NOMO-1 treated with DMSO at 0.1 percent for 48 hours (cell line): ENCODE measurements at regions not wholly inside any gene's neighbourhood (a gene's known extent, or its start where the extent isn't known, plus 50 kb on each side); places are given as distances from the start of the nearest gene placed in this dataset.
"Not testable (repeated sequence)": the region's sequence is repeated elsewhere in the genome, so short reads cannot be mapped to it uniquely, and the experiment has no call there.

Source experiments
- DNase-seq: peaks from one replicate; lab custom pipeline; 2025; ENCODE audit not compliant: unreplicated experiment; lab: John Stamatoyannopoulos, UW

DNA sequence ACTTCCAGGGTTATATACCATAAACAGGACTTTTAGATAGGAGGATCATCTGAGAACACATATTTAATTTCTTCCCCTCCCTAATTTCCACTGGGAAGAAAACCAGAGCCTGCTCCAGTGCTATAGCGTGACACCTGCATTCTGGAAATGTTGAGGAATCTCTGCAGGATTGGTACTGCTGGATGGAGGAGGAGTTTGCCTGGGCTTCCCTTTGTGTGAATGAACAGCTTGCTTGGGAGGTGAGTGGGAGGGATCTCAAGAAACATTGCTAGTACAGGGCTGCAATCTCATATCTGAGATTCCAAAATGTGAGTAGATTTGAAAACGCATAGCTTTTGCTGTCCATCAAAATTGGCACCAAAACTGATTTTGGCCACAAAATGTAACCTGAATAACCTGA is 295.9 kb upstream of the RGMA start:
- no peak for DNase-seq

DNA sequence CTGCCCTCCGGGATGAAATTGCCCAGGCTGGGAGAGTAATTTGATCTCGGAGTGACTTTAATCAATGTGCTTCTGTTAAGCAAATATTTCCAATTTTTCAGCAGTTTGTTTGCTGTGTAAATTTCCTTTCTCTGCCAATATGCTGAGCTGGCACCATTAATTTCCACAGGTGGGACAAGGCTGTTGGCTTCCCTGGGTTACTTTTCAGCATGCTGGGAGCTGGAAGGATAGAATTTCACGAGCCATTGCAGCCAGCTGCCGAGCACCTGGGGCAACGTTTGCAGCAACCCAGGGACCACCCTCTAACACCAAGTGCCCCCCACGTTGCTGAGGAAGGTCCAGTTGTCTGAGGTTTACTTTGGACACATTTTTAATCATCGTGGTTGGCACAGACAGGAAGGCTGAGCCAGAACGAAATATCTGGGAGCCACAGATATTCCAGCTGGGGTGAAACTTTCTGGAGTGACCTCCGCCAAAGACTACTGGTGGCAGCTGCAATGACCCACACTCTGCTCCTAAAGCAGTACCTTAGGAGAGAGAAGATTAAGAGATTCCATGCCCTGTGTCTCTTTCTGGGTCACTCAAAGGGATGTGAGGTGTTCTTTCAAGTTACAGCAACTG is 293.3 kb upstream of the RGMA start:
- DNase-seq = no peak

GRCh38 chr15:93378558-93378957 is 289.5 kb upstream of the RGMA start:
- DNase-seq = no peak

GRCh38 chr15:93372865-93373223 is 283.8 kb upstream of the RGMA start:
- DNase-seq = no peak

DNA sequence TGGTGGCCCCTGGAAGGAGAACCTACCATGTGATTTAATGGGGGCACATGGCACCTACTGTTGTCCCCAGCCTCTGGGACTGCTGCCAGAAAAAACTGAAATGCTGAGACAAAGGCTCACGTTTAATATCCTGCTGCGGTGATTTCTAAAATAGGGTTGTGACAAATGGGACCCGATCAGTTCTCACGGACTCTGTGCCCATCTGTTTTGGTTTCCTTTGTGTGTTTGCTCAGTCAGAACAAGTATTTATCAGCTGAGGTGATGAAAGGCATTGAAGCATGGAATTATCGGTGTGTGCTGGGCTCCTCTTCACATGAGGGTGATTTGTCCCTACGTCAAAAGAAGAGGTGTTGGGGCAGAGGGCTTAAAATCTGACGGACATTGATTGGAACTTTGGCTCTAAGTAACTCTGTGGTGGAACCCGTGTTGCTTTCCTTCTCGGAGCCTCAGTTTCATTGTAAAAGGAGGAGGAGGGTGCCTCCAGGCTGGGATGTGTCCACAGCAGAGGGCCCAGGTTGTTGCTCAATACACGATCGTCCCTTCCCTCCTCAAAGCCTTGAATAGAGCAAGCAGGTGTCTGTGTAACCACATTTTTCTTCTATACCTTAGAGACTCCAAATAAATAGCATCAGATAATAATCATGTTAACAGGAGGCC is 283.3 kb upstream of the RGMA start:
- DNase-seq = no peak

- no peak for DNase-seq
Measured at GRCh38 chr15:93366387-93367100, 277.5 kb upstream of the RGMA start.

- no peak for DNase-seq
Measured at GRCh38 chr15:93362821-93363220, 273.8 kb upstream of the RGMA start.

DNA sequence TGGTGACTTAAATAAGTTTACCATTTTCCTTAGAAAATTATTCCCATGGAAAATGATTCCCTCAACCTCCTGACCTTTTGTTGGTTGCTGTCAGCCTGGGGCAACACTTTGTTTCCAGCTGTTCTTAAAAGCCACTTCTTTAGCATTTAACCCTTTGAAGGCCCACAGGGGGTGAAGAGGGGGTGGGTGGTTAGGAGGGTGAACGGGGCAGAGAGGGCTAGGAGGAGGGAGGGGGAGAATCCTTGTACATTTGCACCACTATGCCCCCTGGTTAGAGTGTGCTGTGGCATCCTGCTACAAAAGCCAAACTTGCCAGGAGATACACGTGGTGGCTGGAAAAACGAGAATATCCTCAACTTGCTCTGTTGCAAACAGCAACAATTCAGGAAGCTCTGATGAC is 273.2 kb upstream of the RGMA start:
- DNase-seq = no peak

- no peak for DNase-seq
Measured at GRCh38 chr15:93361703-93362102, 272.7 kb upstream of the RGMA start.

DNA sequence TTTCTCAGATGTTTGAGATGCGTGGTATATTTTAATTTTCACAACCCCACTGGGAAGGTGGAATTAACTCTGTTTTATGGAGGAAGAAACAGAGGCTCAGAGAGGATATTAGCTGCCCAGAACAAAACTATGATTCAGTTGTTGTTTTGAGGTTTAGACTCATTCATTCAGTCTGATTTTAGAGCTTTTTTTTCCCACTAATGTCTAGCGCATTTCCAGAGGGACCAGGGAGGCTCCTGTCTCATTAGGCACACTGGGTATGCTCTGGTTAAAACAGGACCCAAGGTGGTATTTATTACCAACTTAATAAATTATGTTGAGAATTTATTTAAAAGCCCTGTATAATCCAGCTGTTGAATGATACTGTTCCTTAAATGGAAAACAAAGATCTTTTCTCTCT is 272.0 kb upstream of the RGMA start:
- no peak for DNase-seq

GRCh38 chr15:93360318-93360717 is 271.3 kb upstream of the RGMA start:
- DNase-seq = no peak

- DNase-seq = no peak
Measured at GRCh38 chr15:93359425-93360131, 270.6 kb upstream of the RGMA start.

DNA sequence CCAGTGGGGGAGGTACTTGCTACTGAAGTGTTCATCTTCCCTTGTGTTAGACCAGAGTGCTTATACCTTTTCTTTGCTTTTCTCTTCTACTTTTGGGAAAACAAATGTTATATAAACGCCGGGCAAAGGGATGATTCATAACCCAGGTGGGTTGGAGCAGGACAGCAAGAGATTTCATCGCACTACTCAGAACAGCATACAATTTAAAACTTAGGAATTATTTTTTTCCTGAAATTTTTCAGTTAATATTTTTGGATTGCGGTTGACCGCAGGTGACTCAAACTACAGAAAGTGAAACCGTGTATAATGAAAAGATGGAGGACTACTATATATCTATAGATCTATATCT is 270.0 kb upstream of the RGMA start:
- DNase-seq = no peak

GRCh38 chr15:93358166-93359059 is 269.4 kb upstream of the RGMA start:
- DNase-seq = no peak

- DNase-seq = no peak
Measured at GRCh38 chr15:93348711-93349545, 259.9 kb upstream of the RGMA start.

DNA sequence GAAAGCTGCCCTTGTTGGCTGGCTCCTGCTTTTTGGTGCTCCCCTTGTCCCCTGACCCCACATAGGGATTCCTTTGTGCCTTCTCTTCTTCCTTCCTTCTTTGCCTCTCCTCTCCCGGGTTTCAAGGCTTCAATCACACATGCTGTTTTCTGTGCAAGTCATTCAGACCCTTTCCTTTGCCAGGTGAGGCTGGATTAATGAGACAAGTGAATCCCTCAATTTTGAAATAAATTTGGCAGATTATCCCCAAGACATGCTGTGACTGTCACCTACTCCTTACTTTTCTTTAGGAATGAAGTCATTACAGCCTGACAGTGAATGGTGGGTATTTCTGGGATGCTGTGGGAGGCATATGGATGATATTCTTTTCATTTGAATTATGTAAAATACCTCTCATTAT is 259.0 kb upstream of the RGMA start:
- DNase-seq = no peak

GRCh38 chr15:93345981-93346380 is 257.0 kb upstream of the RGMA start:
- no peak for DNase-seq

DNA sequence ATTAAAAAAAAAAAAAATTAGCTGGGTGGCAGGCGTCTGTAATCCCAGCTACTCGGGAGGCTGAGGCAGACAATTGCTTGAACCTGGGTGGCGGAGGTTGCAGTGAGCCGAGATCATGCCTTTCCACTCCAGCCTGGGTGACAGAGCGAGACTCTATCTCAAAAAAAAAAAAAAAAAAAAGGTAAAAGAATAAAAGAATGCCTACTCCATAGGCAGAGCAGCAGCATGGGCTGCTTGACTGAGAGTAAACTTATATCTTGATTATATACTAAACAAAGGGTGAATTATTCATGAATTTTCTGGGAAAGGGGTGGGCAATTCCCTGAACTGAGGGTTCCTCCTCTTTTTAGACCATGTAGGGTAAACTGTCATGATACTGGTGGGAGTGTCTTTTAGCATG is 254.4 kb upstream of the RGMA start:
- DNase-seq = not testable (repeated sequence)

DNA sequence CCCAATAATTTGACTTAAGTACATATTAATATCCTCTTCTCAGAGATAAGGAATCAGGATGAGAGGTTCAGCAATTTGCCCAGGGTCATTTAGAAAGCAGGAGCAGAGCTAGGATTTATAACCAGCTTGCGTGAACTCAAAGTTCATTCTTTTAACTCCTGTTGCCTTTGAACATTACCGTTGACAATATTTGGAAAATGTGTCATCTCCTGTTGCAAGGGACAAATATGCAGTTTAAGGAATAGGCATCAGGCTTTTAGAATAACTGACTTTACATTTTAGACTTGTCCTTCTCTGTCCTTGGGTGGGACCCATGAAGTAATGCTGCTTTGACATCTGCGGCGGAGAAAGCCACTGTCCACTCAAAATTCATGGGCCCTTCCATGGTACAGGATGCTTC is 252.2 kb upstream of the RGMA start:
- DNase-seq = no peak

- no peak for DNase-seq
Measured at GRCh38 chr15:93340406-93340805, 251.4 kb upstream of the RGMA start.
